GM19455 (cell line): ENCODE measurements at regions not wholly inside any gene's neighbourhood (a gene's known extent, or its start where the extent isn't known, plus 50 kb on each side); places are given as distances from the start of the nearest gene placed in this dataset.
"Not testable (repeated sequence)": the region's sequence is repeated elsewhere in the genome, so short reads cannot be mapped to it uniquely, and the experiment has no call there.

ENCODE experiments used
- ATAC-seq: cut with Tn5 transposase; IDR thresholded peaks from one replicate; pipeline ENCODE4 v1.9.1; 2021; ENCODE audit not compliant: unreplicated experiment

- ATAC-seq, result no peak
Observed at GRCh38 chr5:158451993-158452672, 593.2 kb upstream of the CLINT1 start.

- no peak for ATAC-seq
Observed at GRCh38 chr5:158451203-158451992, 592.5 kb upstream of the CLINT1 start.

- ATAC-seq, result no peak
Observed at GRCh38 chr5:158450751-158451171, 591.8 kb upstream of the CLINT1 start.

- not testable (repeated sequence) for ATAC-seq
Observed at GRCh38 chr5:158446761-158447160, 587.8 kb upstream of the CLINT1 start.

- ATAC-seq, result not testable (repeated sequence)
Observed at GRCh38 chr5:158439204-158439603, 580.3 kb upstream of the CLINT1 start.

GRCh38 chr5:158436271-158437065, 577.5 kb upstream of the CLINT1 start:
- ATAC-seq, result no peak

- ATAC-seq, result no peak
Observed at GRCh38 chr5:158435161-158435616, 576.2 kb upstream of the CLINT1 start.

- ATAC-seq, result no peak
Observed at GRCh38 chr5:158434749-158435148, 575.8 kb upstream of the CLINT1 start.

DNA sequence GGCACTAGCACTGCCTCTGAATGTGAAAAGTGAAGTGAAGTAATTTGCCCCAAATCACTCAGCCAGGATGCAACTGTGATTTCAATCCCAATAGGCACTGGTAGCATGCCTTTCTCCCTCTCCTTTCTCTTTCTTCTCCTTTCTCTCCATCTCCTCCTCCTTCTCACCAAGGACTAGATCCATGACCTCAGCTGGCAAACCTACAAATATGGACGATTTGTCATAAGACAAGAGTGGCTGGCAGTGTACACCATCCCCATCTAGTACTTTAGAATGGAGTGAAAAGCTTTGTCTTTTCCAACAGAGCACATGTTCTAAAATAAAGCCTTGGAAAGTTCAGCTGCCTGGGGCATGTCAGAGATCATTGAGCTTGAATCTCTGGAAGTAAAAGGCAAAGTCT, 574.7 kb upstream of the CLINT1 start:
- no peak for ATAC-seq

DNA sequence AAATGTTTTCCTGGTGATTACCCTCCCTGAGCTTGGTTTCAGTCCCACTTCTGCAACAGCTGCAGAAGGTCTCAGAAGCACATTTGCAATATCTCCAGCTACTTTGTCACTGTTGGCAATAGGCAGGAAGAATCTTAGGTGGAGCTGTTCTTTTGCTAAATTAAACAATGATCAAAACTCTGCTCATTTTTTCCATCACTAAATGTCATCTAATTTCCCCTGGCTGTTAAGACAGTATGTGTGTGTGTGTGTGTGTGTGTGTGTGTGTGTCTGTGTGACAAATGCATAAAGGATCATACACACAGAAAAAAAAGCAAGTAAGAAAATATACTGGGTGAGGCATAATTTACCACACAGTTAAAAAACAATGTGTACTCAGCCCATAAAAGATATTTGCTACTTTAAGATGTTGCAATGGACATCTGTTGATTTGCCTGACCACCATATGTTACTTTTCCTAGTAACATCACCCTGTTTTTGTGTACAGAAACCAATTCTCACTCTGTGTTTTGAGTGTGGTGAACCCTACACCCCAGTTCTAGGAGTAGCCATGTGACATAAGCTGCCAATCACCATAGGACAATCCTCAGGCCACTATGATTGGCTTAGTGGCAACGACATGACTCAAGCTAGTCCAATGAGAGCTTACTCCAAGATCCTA, 572.6 kb upstream of the CLINT1 start:
- ATAC-seq, result peak; percentile 62

GRCh38 chr5:158430798-158431167, 571.8 kb upstream of the CLINT1 start:
- ATAC-seq, result no peak

DNA sequence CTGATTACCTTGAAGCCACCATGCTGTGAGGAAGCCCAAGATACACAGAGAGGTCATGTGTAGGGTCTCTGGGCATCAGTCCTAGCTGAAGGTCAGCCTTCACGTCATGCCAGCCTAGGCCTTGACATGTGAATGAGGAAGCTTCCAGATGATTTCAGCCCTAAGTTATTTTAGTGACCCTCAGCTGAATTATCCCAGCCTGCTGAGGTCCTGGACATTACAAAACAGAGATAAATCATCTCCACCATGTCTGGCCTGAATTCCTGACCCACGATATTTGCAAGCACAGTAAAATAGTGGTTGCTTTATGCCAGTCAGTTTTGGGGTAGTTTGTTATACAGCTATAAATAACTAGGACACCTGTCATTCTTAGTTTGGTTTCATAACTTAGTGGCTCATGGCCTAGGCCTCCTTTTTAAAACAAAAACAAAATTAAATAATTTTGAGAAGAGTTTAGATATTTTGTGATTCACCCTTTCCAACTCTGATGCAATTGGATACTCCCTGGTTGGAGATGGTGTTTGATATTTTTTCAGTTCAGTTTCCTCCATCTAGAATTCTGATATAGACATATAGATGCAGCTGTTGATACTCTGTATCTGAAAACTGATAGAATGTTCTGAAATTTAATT, 571.3 kb upstream of the CLINT1 start:
- no peak for ATAC-seq

- no peak for ATAC-seq
Observed at GRCh38 chr5:158429564-158429963, 570.6 kb upstream of the CLINT1 start.

DNA sequence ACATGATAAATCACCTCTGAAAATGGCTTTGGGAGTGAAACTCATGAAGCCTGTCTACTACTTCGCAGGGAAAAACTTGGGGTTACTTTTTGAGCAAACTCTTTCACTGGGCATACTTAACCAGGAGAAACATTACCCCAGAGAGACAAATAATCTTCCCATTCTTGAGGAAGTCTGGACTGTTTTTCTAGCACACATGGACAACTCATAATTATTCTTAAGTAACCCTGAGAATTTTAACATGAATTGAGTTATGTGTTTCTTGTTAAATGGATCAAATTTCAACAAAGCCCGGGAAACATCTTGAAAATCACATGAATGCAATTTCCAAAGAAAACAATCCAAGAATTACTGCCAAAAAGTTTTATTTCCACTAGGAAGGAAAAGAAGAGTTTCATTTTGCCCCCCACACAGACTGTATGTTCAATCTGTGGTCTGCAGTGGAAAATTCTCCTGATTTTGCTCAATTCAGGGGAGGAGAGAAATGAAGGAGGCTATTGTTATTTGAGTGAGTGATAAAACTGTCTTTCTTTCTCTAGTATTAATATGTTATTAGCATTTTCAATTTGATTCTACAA, 564.8 kb upstream of the CLINT1 start:
- no peak for ATAC-seq

DNA sequence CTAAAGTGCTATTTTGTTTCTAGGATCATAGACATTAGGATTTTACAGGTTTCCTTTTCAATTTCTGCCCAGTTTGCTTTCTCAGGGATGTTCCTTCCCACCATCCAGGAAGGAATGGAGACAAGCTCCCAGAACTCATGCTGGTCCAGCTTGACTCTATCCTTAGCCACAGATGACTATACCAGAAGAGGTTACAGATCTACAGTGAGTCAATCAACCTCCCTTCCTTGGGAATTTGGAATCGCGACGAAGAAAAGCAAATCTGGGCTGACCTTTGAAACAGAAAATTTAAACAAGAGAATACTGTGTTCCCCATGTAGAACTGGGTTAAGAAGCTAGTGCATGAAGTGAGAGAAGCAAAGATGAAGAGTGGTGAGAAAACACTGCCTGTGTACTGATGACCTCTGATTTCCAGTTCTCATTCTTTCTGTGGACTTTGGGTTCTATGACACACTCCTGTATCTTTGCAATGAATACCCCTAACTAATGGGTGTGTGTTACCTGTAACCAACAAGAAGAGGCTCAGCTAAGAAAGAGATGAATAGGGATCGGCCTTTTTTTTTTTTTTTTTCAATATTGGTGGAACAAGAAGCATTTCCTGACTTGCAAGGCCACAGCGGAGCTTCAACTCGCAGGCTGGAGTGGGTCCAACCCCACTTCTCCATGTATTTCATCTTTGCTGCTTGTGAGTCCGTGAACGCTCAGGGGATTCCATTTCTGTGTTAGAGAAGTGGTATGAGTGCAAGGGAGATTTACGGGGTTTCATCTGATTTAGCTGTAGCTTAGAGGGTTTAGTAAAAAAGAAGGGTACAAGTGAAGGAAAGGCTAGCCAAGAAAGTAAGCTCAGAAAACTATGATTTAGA, 563.9 kb upstream of the CLINT1 start:
- no peak for ATAC-seq

DNA sequence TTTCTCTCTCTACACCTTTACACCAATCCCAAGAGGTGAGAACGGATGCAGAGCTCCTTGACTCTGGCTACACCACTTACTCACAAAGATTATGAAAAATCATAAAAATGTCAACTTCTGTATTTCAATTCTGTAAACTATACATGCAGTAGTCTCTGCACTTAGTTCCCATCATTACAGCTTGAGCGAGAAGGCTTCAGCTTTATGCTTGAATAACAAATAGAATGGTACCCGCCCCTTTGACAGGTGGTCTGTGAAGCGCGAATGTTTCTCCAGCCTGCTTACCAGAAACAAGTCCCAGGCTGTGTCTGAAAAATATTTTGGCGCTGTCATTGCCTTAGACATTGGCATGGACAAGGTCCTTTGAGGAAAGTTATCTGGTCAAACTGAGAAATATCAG, 562.4 kb upstream of the CLINT1 start:
- no peak for ATAC-seq

DNA sequence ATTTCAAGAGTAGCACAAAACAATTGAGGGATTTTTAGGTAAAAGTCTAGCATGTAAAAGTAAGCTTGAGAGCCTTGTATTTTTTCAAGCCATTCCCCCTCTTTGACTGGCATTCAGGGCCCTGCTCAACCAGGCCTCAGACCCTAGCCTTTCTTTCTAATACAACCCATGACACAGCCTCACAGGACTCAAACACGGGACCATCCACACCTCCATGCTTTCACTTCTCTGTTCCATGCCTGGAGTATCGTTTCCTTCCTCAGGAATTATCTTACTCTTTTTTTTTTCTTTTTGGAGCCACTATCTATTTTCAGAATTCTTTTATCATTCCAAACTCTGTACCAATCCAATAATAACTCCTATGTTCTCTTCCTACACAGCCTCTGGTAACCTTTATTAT, 560.2 kb upstream of the CLINT1 start:
- no peak for ATAC-seq

DNA sequence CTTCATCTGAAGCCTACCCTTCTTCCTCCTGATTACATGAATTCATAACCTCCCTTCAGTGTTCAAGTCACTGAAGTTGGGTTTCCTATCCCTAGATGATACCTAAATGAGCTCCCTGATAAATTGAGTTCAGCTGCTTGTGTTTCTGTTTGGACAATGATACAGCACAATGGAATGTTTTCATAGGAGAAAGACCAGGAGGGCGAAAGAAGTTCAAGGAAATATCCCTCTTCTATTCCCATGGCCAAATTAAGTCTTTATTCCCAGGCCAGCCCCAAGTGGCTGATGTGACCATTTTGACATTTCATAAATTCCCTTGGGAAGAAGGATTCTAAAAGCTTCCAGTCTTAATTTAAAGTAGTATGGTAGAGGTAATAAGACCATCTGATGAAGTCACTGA, 555.8 kb upstream of the CLINT1 start:
- no peak for ATAC-seq

DNA sequence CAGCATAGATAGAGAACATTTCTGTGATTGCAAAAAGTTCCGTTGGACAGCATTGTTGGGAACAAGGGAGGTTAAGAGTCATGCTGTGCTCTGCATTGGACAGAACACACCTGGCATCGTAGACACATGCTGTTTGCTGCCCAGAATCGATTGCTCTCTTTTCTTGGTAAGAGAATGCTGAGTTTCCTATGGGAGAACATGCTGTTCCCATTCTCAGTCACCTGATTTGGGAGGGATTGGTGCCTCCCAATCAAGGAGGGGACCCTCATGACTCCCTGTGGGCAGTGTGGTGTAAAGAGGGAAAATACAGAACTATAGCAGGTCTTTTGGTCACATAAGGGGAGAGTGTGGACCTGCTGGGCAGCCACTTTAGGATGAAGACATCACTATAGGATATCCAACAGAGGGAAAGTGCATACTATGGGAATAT, 555.4 kb upstream of the CLINT1 start:
- no peak for ATAC-seq
